Activated gamma-delta T cell treated with Interleukin-2 at 50 U/mL for 16 hours (primary cell): ENCODE measurements at regions not wholly inside any gene's neighbourhood (a gene's known extent, or its start where the extent isn't known, plus 50 kb on each side); places are given as distances from the start of the nearest gene placed in this dataset.
"Not testable (repeated sequence)": the region's sequence is repeated elsewhere in the genome, so short reads cannot be mapped to it uniquely, and the experiment has no call there.

Experiments
- DNase-seq: peaks from one replicate; pipeline ENCODE4 v3.0.0-alpha.2; 2020

GRCh38 chr7:131629217-131629882, 72.9 kb upstream of the PODXL start:
- no peak for DNase-seq

GRCh38 chr7:131628634-131629033, 72.2 kb upstream of the PODXL start:
- DNase-seq, result no peak

GRCh38 chr7:131627735-131628190, 71.3 kb upstream of the PODXL start:
- no peak for DNase-seq

GRCh38 chr7:131626643-131627042, 70.2 kb upstream of the PODXL start:
- no peak for DNase-seq

GRCh38 chr7:131625817-131626372, 69.5 kb upstream of the PODXL start:
- no peak for DNase-seq

GRCh38 chr7:131625345-131625744, 68.9 kb upstream of the PODXL start:
- DNase-seq, result not testable (repeated sequence)

- no peak for DNase-seq
Measured at GRCh38 chr7:131624536-131624935, 68.1 kb upstream of the PODXL start.

GRCh38 chr7:131623154-131623553, 66.7 kb upstream of the PODXL start:
- DNase-seq, result no peak

GRCh38 chr7:131621652-131622051, 65.2 kb upstream of the PODXL start:
- no peak for DNase-seq

- no peak for DNase-seq
Measured at GRCh38 chr7:131620673-131621609, 64.5 kb upstream of the PODXL start.

- DNase-seq, result no peak
Measured at GRCh38 chr7:131619336-131620305, 63.2 kb upstream of the PODXL start.

GRCh38 chr7:131618391-131618790, 62.0 kb upstream of the PODXL start:
- no peak for DNase-seq

GRCh38 chr7:131616487-131617200, 60.2 kb upstream of the PODXL start:
- no peak for DNase-seq

GRCh38 chr7:131613909-131614308, 57.5 kb upstream of the PODXL start:
- no peak for DNase-seq

GRCh38 chr7:131610007-131610406, 53.6 kb upstream of the PODXL start:
- no peak for DNase-seq

- DNase-seq, result no peak
Measured at GRCh38 chr7:131608116-131608500, 51.7 kb upstream of the PODXL start.

GRCh38 chr7:131607291-131608115, 51.1 kb upstream of the PODXL start:
- no peak for DNase-seq

- no peak for DNase-seq
Measured at GRCh38 chr7:131606346-131607290, 50.2 kb upstream of the PODXL start.
